GM12865 (cell line): ENCODE measurements at regions not wholly inside any gene's neighbourhood (a gene's known extent, or its start where the extent isn't known, plus 50 kb on each side); places are given as distances from the start of the nearest gene placed in this dataset.
"Not testable (repeated sequence)": the region's sequence is repeated elsewhere in the genome, so short reads cannot be mapped to it uniquely, and the experiment has no call there.

ENCODE experiments used
- DNase-seq: peaks from one replicate; pipeline ENCODE4 v3.0.0; 2010; ENCODE audit warnings: low read depth
- H3K4me3 ChIP-seq: 2 replicates; pipeline ENCODE4 v1.5.1; 2011; ENCODE audit warnings: mild to moderate bottlenecking, low read depth, low read length, control low read depth
- CTCF ChIP-seq: IDR thresholded peaks from 2 replicates; pipeline ENCODE4 v1.5.1; 2011; ENCODE audit warnings: low read length, control low read depth, low read depth, inconsistent platforms; ENCODE audit not compliant: insufficient read depth; ENCODE audit errors: missing control alignments

GRCh38 chr18:59067873-59068272 is 71.8 kb upstream of the SEC11C start:
- peak; percentile 33 for TF ChIP-seq CTCF
- no peak overlapping the region for H3K4me3 ChIP-seq
- peak; percentile 23 for DNase-seq

DNA sequence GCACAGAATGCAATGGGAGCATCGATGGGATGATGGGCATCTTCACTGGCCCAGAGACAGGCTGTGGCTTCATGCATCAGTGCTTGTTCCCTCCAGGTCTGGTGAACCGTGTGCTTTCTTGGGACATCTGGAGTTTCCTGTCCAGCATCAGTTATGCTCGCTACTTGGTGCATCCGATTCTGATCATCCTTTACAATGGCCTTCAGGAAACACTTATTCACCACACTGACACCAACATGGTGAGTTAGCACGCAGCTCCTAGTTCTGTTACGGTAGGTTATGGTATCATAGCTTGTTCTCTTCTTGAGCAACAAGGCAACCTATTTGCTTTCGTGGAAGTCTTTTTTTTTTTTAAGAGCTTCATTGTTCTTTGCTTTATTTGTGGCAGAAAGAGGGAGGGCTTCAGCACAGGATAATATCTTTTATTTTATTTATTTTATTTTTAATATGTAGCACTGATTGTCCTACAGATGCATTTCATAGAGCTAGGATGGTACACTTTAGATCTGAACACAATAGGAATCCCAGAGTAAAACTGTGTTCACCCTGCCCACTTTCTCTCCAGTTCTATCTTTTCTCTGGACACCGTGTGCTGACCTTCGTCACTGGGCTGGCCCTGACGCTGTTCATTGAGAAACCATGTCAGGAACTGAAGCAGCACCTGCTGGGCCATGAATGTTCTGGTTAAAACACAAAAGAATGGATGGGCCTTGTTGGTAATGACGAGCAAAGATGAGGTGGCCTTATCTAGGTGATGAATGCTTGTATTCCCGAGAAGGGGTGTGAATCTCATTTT is 71.2 kb upstream of the SEC11C start:
- no peak for DNase-seq
- TF ChIP-seq CTCF, result no peak

GRCh38 chr18:59070181-59070912 is 69.3 kb upstream of the SEC11C start:
- no peak overlapping the region for H3K4me3 ChIP-seq
- DNase-seq, result peak; percentile 84
- TF ChIP-seq CTCF, result peak; percentile 85

More for the DNA sequence above, 71.2 kb upstream of the SEC11C start:
- no peak overlapping the region for H3K4me3 ChIP-seq

DNA sequence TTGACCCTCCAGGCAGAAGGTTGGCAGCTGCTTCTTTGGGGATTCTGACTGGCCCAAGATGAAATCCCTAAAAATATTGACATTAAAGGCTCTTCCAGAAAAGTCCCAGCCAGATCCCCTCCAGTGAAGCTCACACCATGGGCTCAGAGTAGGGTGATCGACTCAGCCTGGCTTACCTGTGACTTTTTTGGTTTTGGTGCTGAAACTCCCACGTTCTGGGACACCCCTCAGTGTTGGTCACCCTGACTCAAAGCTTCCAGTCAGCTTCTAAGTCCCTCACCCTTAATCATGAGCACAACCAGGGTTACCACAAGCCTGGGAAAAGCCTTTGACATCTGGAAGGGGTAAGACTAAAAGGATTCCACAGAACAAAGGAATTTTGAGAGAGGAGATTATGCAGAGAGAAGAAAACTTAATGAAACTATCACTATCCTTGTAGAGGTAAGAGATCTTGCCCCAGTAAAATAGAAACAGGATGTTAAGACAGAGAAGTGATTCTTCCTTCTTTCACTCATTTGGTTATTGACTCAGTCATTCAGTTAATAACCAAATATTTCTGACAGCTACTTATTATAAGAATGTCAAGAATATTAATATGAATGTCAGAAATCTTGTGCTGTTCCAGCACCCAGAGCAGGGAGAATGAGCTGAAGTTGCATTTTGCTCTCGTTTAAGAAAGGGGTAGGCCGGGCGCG is 66.8 kb upstream of the SEC11C start:
- H3K4me3 ChIP-seq, result no peak overlapping the region
- no peak for DNase-seq
- no peak for TF ChIP-seq CTCF

- no peak overlapping the region for H3K4me3 ChIP-seq
- DNase-seq, result no peak
- TF ChIP-seq CTCF, result no peak
These were observed 63.8 kb upstream of the SEC11C start for GRCh38 chr18:59075923-59076322.

- no peak for TF ChIP-seq CTCF
- DNase-seq, result no peak
- H3K4me3 ChIP-seq, result no peak overlapping the region
These were observed 60.4 kb upstream of the SEC11C start for GRCh38 chr18:59079264-59079663.

- H3K4me3 ChIP-seq, DNase-seq: not testable (repeated sequence)
These were observed 59.8 kb upstream of the SEC11C start for GRCh38 chr18:59079687-59080501.
